WTC11 (cell line): ENCODE measurements at regions not wholly inside any gene's neighbourhood (a gene's known extent, or its start where the extent isn't known, plus 50 kb on each side); places are given as distances from the start of the nearest gene placed in this dataset.

Experiments used
- ATAC-seq: fragments of 200-7000 bp; cut with Tn5 transposase; 2 replicates; pipeline ENCODE4 v1.10.0; 2021; ENCODE audit warnings: mild to moderate bottlenecking, moderate library complexity
- CTCF ChIA-PET: fragments of 300-600 bp; sonication (Branson Sonifier 250); formaldehyde crosslinking; loops from one replicate; lab custom pipeline; 2021; ENCODE audit warnings: antibody characterized with exemption; lab: Charles Lee
- POLR2A ChIA-PET: fragments of 350-600 bp; sonication (Branson Sonifier 250); formaldehyde crosslinking; loops from one replicate; lab custom pipeline; 2021; ENCODE audit warnings: antibody characterized with exemption; lab: Charles Lee
- DNase-seq: peaks from one replicate; pipeline ENCODE4 v3.0.0; 2021; ENCODE audit warnings: low spot score
- H3K27ac Mint-ChIP-seq: 2 replicates; pipeline ENCODE4 v1.8.0; 2021; ENCODE audit warnings: mixed read lengths
- H3K27me3 Mint-ChIP-seq: 2 replicates; pipeline ENCODE4 v1.8.0; 2021; ENCODE audit warnings: low read depth, mild to moderate bottlenecking, moderate library complexity, mixed read lengths
- H3K36me3 Mint-ChIP-seq: 2 replicates; pipeline ENCODE4 v1.8.0; 2021; ENCODE audit warnings: mixed read lengths
- H3K4me1 Mint-ChIP-seq: 2 replicates; pipeline ENCODE4 v1.8.0; 2022; ENCODE audit warnings: mixed read lengths
- H3K4me3 Mint-ChIP-seq: 2 replicates; pipeline ENCODE4 v1.8.0; 2021; ENCODE audit warnings: mild to moderate bottlenecking, moderate library complexity, mixed read lengths
- H3K9me3 Mint-ChIP-seq: 2 replicates; pipeline ENCODE4 v1.8.0; 2021; ENCODE audit warnings: mixed read lengths
- GTF2I ChIP-seq: fragments of 250-450 bp; sonication (Bioruptor Pico); conservative IDR thresholded peaks from 2 replicates; pipeline ENCODE4 v1.4.0; 2021; ENCODE audit warnings: mild to moderate bottlenecking
- JAZF1 ChIP-seq: fragments of 250-450 bp; sonication (Bioruptor Pico); IDR thresholded peaks from 2 replicates; pipeline ENCODE4 v1.9.0; 2021; ENCODE audit warnings: moderate library complexity, mild to moderate bottlenecking, inconsistent platforms
- NFE2L1 ChIP-seq: sonication (generic); formaldehyde crosslinking; IDR thresholded peaks from 2 replicates; pipeline ENCODE4 v1.8.1; 2023; ENCODE audit warnings: missing genetic modification reagents
- PRRX2 ChIP-seq: fragments of 250-450 bp; sonication (Bioruptor Pico); IDR thresholded peaks from 2 replicates; pipeline ENCODE4 v1.8.0; 2021; ENCODE audit warnings: mild to moderate bottlenecking
- SMAD4 ChIP-seq: sonication (generic); formaldehyde crosslinking; IDR thresholded peaks from 2 replicates; pipeline ENCODE4 v1.8.0; 2022; ENCODE audit warnings: mild to moderate bottlenecking, missing genetic modification reagents
- TCF7 ChIP-seq: sonication (generic); formaldehyde crosslinking; IDR thresholded peaks from 2 replicates; pipeline ENCODE4 v1.8.0; 2022; ENCODE audit warnings: mild to moderate bottlenecking, low read depth, missing genetic modification reagents, moderate library complexity
- ZNF396 ChIP-seq: fragments of 250-450 bp; sonication (Bioruptor Pico); IDR thresholded peaks from 2 replicates; pipeline ENCODE4 v1.8.0; 2021; ENCODE audit warnings: mild to moderate bottlenecking, moderate library complexity, borderline replicate concordance
- ZNF423 ChIP-seq: fragments of 250-450 bp; sonication (Bioruptor Pico); IDR thresholded peaks from 2 replicates; pipeline ENCODE4 v2.1.2; 2022; ENCODE audit warnings: mild to moderate bottlenecking, moderate library complexity
- ZNF671 ChIP-seq: fragments of 250-450 bp; sonication (Bioruptor Pico); IDR thresholded peaks from 2 replicates; pipeline ENCODE4 v1.8.0; 2021; ENCODE audit warnings: mild to moderate bottlenecking
- TF ChIP-seq, protein P1 (sequence below): sonication (generic); formaldehyde crosslinking; IDR thresholded peaks from 2 replicates; pipeline ENCODE4 v1.8.0; 2023; ENCODE audit warnings: missing genetic modification reagents
- TF ChIP-seq, protein P2 (sequence below): sonication (generic); formaldehyde crosslinking; IDR thresholded peaks from 2 replicates; pipeline ENCODE4 v1.8.1; 2022; ENCODE audit warnings: low read depth, missing genetic modification reagents, borderline replicate concordance
- TF ChIP-seq, protein P3 (sequence below): sonication (generic); formaldehyde crosslinking; IDR thresholded peaks from 2 replicates; pipeline ENCODE4 v1.8.1; 2022; ENCODE audit warnings: mild to moderate bottlenecking, moderate library complexity, missing genetic modification reagents
- TF ChIP-seq, protein P4 (sequence below): fragments of 250-450 bp; sonication (Bioruptor Pico); IDR thresholded peaks from 2 replicates; pipeline ENCODE4 v1.9.0; 2021; ENCODE audit warnings: moderate library complexity, mild to moderate bottlenecking, inconsistent platforms, borderline replicate concordance

DNA sequence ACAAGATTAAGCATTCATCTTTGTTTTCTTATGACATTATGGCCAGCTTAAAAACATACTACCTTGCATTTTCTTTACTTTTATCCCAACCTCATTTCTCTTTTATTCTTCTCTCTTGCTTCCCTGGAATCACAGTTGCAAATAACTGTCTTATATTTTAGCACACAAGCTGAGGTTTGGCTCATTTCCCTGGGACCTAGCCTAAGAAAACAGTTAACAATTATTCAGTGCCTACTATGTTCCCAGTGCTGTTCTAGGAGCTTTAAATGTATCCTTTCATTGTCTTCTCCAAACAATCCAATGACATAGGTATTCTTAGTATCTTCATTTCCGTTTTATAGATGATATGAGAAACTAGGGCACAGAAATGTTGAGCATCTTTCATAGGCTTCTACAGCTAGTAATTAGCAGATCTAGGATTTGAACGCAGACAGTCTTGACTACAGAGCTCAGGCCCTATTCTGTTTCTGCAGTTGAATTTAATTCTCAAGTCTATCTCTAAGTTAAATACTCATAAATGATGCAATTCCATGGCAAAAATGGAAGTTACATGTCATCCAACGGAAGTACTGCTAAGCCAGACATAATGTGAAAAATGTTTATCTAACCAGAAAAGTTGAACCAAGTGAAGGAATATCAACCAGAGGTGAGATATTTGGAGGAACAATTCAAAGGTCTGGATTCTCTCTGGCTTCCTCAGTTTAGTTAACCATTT, 52.3 kb upstream of the MTAP start (continued):
- TF ChIP-seq, protein P1, sequence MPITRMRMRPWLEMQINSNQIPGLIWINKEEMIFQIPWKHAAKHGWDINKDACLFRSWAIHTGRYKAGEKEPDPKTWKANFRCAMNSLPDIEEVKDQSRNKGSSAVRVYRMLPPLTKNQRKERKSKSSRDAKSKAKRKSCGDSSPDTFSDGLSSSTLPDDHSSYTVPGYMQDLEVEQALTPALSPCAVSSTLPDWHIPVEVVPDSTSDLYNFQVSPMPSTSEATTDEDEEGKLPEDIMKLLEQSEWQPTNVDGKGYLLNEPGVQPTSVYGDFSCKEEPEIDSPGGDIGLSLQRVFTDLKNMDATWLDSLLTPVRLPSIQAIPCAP (CRISPR knock-in tag): no peak
- TF ChIP-seq PRRX2 (CRISPR knock-in tag) (no peak), ZNF423 (CRISPR knock-in tag) (no peak), NFE2L1 (CRISPR knock-in tag) (no peak)
- TF ChIP-seq, protein P2, sequence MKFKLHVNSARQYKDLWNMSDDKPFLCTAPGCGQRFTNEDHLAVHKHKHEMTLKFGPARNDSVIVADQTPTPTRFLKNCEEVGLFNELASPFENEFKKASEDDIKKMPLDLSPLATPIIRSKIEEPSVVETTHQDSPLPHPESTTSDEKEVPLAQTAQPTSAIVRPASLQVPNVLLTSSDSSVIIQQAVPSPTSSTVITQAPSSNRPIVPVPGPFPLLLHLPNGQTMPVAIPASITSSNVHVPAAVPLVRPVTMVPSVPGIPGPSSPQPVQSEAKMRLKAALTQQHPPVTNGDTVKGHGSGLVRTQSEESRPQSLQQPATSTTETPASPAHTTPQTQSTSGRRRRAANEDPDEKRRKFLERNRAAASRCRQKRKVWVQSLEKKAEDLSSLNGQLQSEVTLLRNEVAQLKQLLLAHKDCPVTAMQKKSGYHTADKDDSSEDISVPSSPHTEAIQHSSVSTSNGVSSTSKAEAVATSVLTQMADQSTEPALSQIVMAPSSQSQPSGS (CRISPR knock-in tag): no peak

GRCh38 chr9:21751998-21752397, 50.4 kb upstream of the MTAP start:
- Mint-ChIP-seq H3K27ac (no peak overlapping the region), H3K9me3 (no peaks in the 10 kb centered on the region), H3K4me3 (no peak overlapping the region), H3K27me3 (peaks cover 99% of the 10 kb centered on the region), H3K4me1 (peaks cover 7% of the 10 kb centered on the region; the same call in 1 of the 2 replicates), H3K36me3 (no peaks in the 10 kb centered on the region)
- CTCF ChIA-PET: interaction anchor here (1.4 kb wide), 1 partner anchor 44 kb away, joined by 3 read pairs; no protein-coding TSS in a partner anchor
- POLR2A ChIA-PET: no interaction called here
- DNase-seq (no peak), ATAC-seq (peak; percentile 98)
- TF ChIP-seq, protein P3, sequence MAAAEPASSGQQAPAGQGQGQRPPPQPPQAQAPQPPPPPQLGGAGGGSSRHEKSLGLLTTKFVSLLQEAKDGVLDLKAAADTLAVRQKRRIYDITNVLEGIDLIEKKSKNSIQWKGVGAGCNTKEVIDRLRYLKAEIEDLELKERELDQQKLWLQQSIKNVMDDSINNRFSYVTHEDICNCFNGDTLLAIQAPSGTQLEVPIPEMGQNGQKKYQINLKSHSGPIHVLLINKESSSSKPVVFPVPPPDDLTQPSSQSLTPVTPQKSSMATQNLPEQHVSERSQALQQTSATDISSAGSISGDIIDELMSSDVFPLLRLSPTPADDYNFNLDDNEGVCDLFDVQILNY (CRISPR knock-in tag): no peak
- TF ChIP-seq TCF7 (CRISPR knock-in tag) (no peak), JAZF1 (CRISPR knock-in tag) (no peak), ZNF671 (no peak), ZNF396 (CRISPR knock-in tag) (no peak), GTF2I (no peak), SMAD4 (no peak)
- TF ChIP-seq, protein P4, sequence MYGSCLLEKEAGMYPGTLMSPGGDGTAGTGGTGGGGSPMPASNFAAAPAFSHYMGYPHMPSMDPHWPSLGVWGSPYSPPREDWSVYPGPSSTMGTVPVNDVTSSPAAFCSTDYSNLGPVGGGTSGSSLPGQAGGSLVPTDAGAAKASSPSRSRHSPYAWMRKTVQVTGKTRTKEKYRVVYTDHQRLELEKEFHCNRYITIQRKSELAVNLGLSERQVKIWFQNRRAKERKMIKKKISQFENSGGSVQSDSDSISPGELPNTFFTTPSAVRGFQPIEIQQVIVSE (CRISPR knock-in tag): no peak
